Stimulated activated CD4-positive, alpha-beta T cell treated with anti-CD3 and anti-CD28 coated beads, Interleukin-15, amount 100 ng/mL, for 48 hours (primary cell): ENCODE measurements at regions not wholly inside any gene's neighbourhood (a gene's known extent, or its start where the extent isn't known, plus 50 kb on each side); places are given as distances from the start of the nearest gene placed in this dataset.

ENCODE experiments used
- DNase-seq, 2 donors: peaks; one replicate each; pipeline ENCODE4 v3.0.0-alpha.2; 2020; ENCODE audit warnings: low read depth in 2 of 2

- DNase-seq: no peak
Measured at GRCh38 chr6:14031516-14031915, 86.1 kb upstream of the CD83 start.

- DNase-seq: no peak
Measured at GRCh38 chr6:14035071-14035847, 82.3 kb upstream of the CD83 start.

DNA sequence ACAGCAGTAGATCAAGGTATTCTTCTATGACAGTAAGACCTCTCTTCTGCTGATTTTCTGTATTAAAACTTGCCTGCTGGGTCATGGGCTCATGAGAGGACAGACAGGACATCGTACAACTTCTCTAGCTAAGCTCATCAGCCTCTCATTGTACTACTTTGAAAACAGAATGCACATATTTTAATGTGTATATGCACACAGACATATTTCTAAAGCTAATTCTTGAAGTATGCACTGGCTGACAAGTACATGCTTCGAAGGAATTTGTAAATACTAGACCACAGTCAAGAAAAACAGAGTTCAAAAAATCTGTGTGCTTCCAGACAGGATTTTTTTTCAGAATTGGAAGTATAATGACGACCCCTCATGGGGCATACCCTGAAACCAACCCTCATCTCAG is 81.7 kb upstream of the CD83 start:
- no peak for DNase-seq

GRCh38 chr6:14036911-14037310 is 80.7 kb upstream of the CD83 start:
- no peak for DNase-seq

DNA sequence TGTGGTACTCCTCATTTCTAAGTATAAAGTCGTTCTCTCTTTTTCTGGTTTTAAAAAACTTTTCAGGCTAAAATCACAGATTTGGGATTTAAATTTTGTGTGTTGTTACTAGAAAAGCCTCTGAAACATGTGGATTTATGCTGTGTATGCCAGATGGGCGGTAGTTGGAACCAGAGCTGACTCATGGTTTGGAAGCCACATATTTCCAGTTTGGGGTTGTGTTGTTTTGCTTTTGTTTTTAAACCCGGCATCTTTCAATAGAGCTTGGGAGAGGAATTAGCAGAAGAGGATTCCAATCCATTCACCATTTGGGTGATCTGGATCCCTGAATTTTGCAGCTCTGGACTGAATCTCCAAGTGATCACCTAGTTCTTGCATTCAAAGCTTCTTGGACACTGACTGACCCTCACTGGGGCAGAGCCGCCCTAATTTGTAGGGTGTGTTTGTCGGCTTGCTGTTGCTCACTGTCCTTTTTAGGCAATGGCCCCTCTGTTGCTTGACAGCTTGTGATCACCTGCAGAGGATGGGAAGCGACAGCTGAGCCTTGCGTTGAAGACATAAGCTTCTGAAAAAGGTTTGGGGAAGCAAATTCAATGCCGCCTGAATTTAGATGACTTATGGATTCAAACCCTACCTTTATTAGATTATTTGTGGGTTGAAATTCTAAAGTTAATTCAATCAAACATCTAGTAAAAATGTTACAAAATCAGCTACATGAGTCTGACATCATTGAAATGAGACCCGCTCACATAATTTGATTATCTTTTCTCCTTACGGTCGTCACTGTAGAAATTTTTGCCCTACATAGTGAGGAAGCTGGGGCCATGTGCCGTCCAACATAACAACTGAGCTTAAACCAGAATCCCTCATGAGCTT is 79.9 kb upstream of the CD83 start:
- DNase-seq: no peak

DNA sequence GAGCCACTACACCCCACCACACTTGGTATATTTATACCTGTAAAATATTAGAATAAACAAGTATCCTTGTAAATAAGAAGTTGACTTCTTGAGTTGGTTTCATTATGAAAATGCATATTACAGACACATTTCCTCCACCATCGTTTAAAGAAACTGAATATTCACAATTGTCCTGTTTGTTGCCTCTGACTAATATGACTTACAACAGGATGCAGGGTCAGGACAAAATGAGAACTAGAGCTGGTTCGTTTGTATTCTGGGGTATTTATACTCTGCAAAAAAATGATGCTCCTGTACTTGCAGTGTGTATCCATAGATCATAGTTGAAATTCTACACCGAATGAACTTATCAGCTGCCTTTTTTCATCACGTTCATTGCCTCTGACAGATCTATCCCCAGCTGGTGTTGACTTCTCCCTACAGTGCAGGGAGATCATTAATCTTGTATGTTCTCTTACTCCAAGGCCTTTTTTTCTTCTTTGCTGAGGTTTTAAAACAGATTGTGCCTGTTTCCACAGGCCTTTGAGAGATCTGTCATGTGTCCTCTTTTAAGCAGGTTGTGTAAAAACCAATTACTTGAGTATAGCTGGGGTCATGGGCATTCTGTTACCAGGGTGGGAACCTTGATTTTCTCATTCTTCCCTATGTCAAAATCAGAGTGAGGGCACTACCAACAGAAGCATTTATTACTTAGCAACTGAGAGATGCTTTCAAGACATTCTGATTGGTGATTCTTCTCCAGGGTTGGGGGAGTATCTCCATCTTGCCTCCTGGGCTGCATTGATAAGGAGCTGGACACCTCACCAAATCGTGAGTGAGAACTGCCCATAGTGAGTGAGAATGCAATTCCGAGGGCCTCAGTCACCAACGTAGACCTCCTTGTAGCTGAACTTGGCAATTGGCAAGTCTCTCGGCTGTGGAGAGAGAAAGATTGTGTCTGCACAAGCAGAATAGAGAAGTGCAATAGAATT is 78.8 kb upstream of the CD83 start:
- no peak for DNase-seq

DNA sequence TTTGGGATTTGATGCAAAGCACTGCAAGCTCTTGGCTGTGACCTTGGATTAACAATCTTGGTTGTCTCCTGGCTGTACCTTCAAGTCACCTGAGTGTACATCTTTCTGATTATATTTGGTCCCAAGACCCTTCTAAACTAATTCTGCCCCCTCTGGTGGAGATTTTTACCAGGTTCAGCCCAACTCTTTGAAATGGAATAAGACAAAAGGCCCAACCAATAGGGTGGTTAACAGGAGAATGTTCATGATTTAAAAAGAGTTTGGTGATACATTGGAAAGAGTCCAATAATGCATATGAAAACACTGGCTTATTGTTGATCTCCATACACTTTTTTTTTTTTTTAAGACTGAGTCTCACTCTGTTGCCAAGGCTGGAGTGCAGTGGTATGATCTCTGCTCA is 77.5 kb upstream of the CD83 start:
- no peak for DNase-seq

GRCh38 chr6:14046476-14047068 is 71.0 kb upstream of the CD83 start:
- peak in 1 of 2 donors; percentile 29 for DNase-seq

GRCh38 chr6:14047151-14047740 is 70.3 kb upstream of the CD83 start:
- no peak for DNase-seq

DNA sequence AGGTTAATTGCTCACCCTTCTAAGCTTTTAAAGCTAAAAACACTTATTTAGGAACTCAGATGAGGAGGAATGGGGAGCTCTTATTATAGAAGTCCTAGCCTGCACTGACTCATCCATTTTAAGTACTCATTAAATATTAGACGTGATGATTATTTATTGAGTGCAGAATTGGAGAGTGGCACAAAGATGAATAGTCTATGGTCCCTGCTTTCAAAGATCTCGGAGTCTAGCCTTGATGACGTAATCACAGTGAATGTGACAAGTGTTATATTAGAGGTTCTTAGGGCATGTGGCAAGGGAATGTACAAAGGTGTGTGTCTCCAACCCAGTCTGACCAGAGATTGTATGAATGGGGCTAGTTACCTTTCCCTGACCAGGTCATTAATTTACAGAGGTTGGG is 68.7 kb upstream of the CD83 start:
- DNase-seq: no peak

DNA sequence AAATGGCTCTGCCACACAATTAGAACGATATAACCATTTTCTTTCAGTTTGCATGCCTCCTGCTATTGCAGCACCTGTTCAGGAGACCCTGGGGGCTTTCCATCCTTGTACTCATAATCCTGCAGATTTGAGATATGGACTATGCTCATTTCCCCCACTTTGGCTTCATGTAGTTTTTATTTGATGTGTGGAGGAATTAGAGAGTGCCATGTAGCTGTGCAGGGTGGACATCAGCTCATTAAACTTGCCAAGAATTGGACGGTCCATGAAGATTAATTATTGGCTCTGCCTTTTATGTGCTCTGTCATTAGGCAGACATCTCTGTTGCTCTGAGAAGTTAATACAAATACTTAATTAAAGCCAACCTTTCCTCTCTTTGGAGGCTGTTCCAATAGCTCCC is 66.2 kb upstream of the CD83 start:
- DNase-seq: no peak

DNA sequence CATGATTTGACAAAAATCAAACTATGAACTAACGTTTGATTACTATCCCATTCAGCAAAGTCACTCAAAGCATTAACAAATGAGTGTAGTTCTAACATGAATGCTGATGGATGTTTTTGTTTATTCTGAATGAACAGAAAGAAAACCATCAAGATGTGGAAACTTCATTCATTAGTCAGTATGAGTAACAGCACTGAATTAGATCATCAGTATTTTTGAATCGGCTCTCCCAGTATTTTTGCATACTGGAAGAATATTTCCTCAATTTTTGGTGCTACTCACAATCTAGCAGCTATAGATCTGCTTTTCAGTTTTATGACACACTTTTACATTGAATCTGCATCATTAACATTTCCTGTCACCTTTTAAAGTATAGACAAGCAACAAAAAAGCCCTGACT is 63.8 kb upstream of the CD83 start:
- DNase-seq: no peak

DNA sequence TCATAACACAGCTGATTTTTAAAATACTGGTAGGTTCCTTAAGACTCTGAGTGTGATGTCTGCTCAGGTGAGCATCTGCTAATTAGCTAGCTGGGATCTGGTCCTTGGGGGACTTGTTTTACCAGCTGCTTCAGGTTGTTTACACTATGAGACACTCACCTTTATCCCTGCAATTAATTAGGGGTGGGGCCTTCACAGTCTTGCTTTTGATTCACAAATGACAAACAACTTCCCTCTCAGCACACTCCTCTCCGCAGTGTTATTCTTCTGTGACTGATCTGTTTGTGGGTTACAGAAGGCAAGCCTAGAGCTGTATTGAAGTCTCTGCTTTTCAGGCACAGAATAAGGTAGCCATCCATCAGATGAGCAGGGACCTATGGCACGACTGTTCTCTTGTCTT is 62.0 kb upstream of the CD83 start:
- DNase-seq: no peak

GRCh38 chr6:14058029-14058695 is 59.4 kb upstream of the CD83 start:
- DNase-seq: no peak

GRCh38 chr6:14058735-14059134 is 58.8 kb upstream of the CD83 start:
- no peak for DNase-seq

GRCh38 chr6:14059791-14060436 is 57.7 kb upstream of the CD83 start:
- no peak for DNase-seq

- DNase-seq: no peak
Measured at GRCh38 chr6:14060971-14061370, 56.6 kb upstream of the CD83 start.

DNA sequence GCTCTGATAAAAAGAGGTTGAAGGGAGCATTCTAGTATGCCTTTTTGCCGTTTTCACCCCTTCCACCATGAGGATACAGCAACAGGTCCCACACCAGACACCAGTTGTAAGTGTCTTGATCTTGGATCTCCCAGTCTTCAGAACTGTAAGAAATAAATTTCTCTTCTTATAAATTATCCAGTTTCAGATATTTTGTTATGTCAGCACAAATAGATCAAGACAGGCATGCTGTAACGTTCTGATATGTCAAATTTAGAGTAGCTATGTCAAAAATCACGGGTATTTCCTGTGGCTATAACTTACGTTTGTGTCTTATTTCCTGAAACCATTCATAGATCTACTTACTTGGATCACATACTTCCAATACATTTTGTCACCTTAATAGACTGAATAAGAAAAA is 55.9 kb upstream of the CD83 start:
- no peak for DNase-seq

GRCh38 chr6:14062345-14063029 is 55.1 kb upstream of the CD83 start:
- DNase-seq: no peak

DNA sequence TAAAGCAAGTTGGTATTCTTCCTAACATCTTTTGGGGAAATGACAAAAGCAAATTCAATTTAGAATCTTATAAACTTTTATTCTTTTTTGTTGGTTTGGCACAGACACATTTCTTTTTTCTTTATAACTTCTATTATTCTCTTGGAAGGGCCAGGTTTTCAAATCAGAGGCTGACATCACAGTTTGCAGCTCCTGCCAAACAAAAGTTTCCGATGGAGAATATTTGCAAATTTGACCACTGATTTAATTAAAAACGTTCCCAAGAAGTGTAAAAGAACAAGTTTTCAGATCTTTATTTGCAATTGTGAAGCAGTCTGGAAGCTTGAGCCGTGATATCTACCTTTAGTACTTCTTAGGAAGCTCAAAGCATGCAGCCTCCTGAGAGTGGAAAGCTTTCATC is 53.8 kb upstream of the CD83 start:
- DNase-seq: no peak
